LHCN-M2 (cell line): ENCODE measurements at regions not wholly inside any gene's neighbourhood (a gene's known extent, or its start where the extent isn't known, plus 50 kb on each side); places are given as distances from the start of the nearest gene placed in this dataset.
"Not testable (repeated sequence)": the region's sequence is repeated elsewhere in the genome, so short reads cannot be mapped to it uniquely, and the experiment has no call there.

Source experiments
- DNase-seq: peaks from one replicate; pipeline ENCODE4 v3.0.0-alpha.2; 2012; ENCODE audit warnings: low read depth

DNA sequence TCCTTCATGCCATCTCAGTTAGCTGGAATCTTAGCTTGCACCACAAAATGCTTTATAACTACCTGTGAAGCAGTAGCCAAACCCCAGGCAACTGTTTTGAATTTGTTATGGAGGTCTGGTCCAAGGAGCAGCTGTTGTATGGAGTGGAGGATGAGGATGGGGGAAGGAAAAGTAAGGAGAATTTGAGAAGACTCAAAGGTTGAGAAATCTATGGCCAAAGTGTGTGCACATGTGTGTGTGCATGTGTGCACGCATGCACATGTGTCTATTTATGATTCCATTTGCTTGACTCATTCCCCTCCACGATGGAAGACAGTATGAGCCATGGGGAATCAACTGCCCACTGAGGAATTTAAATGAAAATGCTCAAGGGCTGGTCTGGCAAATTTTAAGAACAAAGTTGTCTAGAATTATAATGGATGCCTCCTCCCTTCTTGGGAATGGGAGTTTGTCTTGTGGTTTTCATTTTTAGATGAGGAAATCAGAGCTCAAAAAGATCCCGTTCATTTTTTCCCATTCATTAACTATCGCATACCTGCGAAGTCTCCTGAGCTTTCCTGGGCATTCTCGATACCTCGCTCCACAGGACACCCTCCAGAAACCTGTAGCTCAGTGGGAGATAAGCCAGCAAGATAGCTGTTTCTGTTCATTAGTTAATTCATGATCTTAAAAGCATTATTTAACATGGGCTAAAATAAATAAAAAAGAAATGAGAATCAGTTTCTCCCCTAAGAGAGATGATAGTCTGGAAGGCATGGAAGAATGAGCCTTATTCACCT is 152.3 kb upstream of the NEDD9 start:
- peak; percentile 63 for DNase-seq

DNA sequence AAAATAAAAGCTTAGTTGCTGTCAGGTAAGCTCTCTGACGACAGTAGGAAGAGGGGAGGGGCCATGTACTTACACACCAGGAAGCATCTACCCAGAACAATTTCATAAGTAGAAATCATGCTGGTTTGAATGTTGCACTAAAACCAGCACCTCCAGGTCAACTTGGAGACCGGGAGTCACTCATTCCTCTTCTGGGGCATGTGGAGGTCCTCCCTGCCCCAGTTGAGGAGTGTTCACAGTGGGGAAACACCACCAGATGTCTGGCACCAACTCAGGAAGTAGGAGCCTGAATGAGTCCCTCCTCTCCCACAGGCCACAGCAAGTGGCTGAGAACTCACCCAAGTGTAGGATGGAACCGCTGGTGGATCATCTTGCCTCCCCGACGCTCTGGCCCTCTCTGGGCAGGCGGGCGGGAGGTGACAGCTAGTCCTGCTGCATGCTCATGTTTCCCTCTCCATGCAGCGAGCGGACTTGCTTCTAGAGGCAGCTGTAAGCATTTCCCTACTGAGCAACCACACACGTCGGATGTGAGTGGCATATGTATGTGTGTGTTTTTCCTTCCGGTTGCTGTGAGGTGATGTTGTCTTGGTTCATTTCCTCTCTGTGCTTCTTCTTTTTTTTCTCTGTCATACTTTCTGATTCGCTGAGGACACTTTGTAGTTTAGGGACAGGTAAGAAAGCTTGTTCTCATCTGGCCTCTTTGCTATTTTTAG is 149.5 kb upstream of the NEDD9 start:
- no peak for DNase-seq

DNA sequence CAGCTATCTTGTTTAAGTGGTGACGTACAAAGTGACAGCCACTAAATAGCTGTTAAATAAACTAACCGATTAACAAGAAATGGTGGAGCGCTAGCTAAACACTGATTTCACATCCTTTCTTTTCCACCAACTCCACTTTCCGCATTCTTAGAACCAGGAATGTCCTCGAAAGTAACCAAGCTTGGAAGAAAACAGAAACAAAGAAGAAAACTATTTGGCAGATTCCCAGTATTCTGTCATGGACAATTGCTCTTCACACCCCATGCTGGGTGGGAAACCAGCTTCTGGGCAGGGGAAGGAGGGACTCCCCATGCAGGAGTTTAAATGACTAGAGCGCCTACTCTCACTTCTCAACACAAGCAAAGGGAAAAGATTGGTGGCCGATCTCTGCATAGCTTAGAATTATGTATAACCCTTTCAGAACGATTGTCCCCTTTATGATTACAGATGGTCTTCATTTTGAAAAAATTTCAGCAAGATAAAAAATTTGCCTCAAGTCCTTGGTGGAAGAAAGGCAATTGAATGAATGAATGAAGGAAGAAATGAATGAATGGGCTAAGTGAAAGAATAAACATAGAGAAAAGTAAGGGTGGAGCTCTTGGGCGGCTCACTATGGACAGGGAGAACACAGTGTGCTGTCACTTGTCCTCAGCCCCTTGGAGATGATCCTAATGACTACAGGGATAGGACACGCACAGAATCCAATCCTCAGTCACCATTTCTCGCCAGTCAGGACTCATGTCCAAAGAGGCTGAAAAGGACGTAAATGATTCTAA is 148.7 kb upstream of the NEDD9 start:
- DNase-seq: no peak

DNA sequence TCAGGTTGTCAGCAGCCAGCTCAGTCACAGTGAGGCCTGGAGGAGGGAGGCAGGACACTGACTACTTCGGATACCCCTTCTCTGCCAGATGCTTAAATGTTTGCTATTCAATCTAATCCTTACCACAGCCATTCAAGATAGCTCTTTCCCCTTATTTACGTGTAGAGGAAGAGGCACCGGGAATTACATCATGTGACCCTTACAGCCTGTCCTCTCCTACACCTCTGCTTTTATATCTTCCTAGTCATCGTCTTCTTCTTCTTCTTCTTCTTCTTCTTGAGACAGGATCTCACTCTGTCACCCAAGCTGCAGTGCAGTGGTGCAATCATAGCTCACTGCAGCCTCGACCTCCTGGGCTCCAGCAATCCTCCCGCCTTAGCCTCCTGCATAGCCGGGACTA is 148.1 kb upstream of the NEDD9 start:
- no peak for DNase-seq

GRCh38 chr6:11379805-11380204 is 147.3 kb upstream of the NEDD9 start:
- DNase-seq: no peak

GRCh38 chr6:11378639-11379038 is 146.2 kb upstream of the NEDD9 start:
- no peak for DNase-seq

DNA sequence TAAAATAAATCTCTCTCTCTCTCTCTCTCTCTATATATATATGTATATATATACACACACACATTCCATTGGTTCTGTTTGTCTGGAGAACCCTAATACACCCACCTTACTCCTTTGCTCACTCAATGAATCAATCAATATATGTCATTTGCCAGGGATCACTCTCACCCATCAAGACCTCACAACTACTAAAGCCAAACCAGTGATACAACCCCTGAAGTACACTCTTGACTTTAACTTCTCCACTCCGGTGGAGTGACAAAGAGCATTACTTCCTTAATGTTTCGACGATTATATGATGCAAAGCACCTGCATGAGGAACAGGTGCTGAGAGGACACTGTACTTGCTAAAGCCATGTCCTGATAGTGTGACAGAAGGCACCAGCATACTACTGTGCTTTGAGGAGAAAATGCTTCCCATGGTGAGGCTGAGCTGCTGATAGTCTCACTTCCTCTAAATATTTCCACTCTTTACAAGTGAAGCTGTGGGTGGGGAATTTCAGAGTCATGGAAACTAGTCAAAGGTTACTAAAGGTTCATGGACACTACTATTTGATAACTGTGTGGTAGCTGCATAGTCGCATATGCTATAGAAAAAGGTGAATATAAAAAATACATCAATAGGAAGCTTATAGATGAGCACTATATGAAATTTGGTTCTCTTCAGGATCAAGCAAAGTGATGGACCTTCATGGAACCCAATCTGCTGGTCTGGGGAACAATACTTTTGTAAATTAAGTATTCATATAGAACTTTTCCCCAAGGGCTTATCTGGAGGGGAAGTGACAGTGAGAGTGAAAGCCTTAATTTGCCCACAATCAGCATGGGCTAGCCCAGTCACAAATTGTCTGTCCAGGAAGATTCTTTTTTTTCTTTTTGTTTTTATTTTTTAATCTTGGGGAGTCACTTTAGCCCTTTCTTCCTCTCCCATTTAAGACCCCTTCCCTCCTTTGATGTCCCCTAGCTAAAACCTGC is 141.9 kb upstream of the NEDD9 start:
- DNase-seq: no peak

GRCh38 chr6:11373208-11373607 is 140.7 kb upstream of the NEDD9 start:
- DNase-seq: no peak

GRCh38 chr6:11372186-11372790 is 139.8 kb upstream of the NEDD9 start:
- DNase-seq: not testable (repeated sequence)

GRCh38 chr6:11370191-11371018 is 137.9 kb upstream of the NEDD9 start:
- no peak for DNase-seq

GRCh38 chr6:11368760-11369159 is 136.3 kb upstream of the NEDD9 start:
- DNase-seq: peak; percentile 15

DNA sequence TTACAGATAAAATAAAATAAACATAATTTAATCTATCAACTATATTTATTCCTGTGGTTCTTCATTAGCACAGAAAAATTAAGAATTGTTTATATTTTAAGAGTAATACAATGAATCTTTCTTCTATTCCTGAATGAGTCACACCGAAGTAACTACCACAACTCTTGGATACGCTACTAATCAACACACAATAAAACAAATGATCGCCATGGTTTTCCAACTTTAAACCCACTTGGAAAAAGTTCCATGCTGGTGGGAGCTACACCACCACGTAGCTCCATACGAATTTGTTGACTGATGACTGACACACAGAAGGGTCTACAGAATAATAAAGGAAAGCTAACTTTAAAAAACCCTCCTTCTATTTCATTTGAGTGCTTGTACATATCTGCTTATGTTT is 135.8 kb upstream of the NEDD9 start:
- peak; percentile 38 for DNase-seq

DNA sequence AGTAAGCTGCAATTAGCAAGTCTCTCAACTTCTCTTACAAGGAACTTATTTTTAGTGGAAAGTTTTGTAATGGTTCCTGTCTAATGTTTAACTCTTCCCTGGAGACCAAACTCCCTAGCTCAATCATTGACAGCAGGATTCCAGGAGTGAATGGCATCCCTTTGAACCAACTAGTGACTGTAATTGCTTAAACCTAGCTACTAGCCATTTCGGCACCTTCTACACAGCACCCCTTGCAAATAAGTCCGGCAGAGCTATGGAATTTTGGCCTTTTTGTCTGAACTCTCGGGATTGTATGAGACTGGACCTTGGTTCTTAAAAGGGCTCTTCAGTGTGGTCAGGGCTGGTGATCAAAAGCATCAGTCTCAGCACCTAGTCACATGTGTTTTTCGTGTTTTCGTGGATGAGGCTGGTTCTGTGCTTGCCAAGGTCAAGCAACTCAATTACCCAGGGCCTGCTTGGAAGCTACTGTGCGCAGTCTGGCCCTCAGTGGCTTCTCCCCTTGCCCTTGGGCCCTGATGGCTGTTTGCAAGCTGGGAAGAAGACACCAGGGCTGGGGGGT is 135.3 kb upstream of the NEDD9 start:
- peak; percentile 19 for DNase-seq

- peak; percentile 34 for DNase-seq
Observed at GRCh38 chr6:11366934-11367637, 134.6 kb upstream of the NEDD9 start.

GRCh38 chr6:11366183-11366933 is 133.9 kb upstream of the NEDD9 start:
- DNase-seq: no peak

GRCh38 chr6:11364971-11365397 is 132.5 kb upstream of the NEDD9 start:
- DNase-seq: peak; percentile 73

DNA sequence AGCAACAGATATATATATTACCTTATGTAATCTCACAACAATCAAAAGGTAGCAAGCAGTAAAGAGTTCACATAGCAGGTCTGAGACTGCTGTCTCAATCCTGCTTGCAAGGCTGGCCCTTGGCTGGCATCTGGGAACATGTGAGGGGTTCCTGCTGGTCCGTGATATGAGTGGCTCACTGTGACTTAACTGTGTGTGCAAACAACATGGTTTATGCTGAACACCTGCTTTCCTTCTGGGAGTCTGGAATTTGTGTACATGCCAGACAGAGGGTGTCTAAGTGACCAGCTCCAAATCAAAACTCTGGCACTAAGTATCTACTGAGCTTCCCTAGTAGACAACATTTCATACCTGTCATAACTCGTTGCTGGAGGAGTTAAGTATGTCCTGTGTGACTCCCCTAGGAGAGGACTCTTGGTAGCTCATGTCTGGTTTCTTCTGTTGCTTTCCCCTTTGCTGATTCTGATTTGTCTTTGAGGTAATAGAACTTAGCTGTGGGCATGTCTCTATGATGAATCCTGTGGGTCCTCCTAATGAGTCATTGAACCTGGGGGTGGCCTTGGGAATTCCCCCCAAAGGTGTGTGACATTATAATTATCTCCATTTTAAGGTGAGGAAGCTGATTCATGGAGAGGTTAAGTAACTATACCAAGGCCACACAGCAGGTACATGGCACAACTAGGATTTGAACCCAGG is 131.6 kb upstream of the NEDD9 start:
- peak; percentile 9 for DNase-seq
